ENCODE measurements at regions not wholly inside any gene's neighbourhood (a gene's known extent, or its start where the extent isn't known, plus 50 kb on each side); places are given as distances from the start of the nearest gene placed in this dataset.
A peak's percentile ranks its signal among the peaks of the same experiment; 100 is the strongest.

GRCh38 chr4:42267724-42268123, 115.3 kb upstream of the BEND4 start:
- Histone ChIP-seq H3K27ac (ENCODE audit: low read depth) (peak overlapping the region; percentile 64), H3K4me3 (no peak overlapping the region), H3K9me2 (ENCODE audit: insufficient read depth) (peaks cover 5% of the 10 kb centered on the region), H3K4me2 (no peak overlapping the region), H2AFZ (no peak overlapping the region), H3F3A (replicated peaks; ENCODE audit: low read depth) (peaks cover 12% of the 10 kb centered on the region; the same call in 1 of the 2 replicates), H4K20me1 (replicated peaks; ENCODE audit: insufficient read depth) (no peaks in the 10 kb centered on the region), H3K27me3 (ENCODE audit: insufficient read depth) (no peaks in the 10 kb centered on the region), H3K79me2 (replicated peaks; ENCODE audit: insufficient read depth) (no peaks in the 10 kb centered on the region), H3K4me1 (ENCODE audit: insufficient read depth) (peaks cover 23% of the 10 kb centered on the region), H3K36me3 (ENCODE audit: insufficient read depth) (peaks cover 11% of the 10 kb centered on the region; the same call in 1 of the 2 replicates)
- no peak for TF ChIP-seq STAT1 (IDR thresholded peaks at IDR 0.05; ENCODE audit: unreplicated experiment)
- no peak for TF ChIP-seq EZH2 (IDR thresholded peaks at IDR 0.05; ENCODE audit: low read depth, unreplicated experiment)
- TF ChIP-seq ZNF331 (CRISPR knock-in tag; IDR thresholded peaks at IDR 0.05; ENCODE audit: low read depth), result no peak
- TF ChIP-seq, protein P1, sequence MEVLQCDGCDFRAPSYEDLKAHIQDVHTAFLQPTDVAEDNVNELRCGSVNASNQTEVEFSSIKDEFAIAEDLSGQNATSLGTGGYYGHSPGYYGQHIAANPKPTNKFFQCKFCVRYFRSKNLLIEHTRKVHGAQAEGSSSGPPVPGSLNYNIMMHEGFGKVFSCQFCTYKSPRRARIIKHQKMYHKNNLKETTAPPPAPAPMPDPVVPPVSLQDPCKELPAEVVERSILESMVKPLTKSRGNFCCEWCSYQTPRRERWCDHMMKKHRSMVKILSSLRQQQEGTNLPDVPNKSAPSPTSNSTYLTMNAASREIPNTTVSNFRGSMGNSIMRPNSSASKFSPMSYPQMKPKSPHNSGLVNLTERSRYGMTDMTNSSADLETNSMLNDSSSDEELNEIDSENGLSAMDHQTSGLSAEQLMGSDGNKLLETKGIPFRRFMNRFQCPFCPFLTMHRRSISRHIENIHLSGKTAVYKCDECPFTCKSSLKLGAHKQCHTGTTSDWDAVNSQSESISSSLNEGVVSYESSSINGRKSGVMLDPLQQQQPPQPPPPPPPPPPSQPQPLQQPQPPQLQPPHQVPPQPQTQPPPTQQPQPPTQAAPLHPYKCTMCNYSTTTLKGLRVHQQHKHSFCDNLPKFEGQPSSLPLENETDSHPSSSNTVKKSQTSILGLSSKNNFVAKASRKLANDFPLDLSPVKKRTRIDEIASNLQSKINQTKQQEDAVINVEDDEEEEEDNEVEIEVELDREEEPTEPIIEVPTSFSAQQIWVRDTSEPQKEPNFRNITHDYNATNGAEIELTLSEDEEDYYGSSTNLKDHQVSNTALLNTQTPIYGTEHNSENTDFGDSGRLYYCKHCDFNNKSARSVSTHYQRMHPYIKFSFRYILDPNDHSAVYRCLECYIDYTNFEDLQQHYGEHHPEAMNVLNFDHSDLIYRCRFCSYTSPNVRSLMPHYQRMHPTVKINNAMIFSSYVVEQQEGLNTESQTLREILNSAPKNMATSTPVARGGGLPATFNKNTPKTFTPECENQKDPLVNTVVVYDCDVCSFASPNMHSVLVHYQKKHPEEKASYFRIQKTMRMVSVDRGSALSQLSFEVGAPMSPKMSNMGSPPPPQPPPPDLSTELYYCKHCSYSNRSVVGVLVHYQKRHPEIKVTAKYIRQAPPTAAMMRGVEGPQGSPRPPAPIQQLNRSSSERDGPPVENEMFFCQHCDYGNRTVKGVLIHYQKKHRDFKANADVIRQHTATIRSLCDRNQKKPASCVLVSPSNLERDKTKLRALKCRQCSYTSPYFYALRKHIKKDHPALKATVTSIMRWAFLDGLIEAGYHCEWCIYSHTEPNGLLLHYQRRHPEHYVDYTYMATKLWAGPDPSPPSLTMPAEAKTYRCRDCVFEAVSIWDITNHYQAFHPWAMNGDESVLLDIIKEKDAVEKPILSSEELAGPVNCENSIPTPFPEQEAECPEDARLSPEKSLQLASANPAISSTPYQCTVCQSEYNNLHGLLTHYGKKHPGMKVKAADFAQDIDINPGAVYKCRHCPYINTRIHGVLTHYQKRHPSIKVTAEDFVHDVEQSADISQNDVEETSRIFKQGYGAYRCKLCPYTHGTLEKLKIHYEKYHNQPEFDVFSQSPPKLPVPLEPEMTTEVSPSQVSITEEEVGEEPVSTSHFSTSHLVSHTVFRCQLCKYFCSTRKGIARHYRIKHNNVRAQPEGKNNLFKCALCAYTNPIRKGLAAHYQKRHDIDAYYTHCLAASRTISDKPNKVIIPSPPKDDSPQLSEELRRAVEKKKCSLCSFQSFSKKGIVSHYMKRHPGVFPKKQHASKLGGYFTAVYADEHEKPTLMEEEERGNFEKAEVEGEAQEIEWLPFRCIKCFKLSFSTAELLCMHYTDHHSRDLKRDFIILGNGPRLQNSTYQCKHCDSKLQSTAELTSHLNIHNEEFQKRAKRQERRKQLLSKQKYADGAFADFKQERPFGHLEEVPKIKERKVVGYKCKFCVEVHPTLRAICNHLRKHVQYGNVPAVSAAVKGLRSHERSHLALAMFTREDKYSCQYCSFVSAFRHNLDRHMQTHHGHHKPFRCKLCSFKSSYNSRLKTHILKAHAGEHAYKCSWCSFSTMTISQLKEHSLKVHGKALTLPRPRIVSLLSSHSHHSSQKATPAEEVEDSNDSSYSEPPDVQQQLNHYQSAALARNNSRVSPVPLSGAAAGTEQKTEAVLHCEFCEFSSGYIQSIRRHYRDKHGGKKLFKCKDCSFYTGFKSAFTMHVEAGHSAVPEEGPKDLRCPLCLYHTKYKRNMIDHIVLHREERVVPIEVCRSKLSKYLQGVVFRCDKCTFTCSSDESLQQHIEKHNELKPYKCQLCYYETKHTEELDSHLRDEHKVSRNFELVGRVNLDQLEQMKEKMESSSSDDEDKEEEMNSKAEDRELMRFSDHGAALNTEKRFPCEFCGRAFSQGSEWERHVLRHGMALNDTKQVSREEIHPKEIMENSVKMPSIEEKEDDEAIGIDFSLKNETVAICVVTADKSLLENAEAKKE (CRISPR knock-in tag; IDR thresholded peaks at IDR 0.05), result no peak
- TF ChIP-seq NANOG (IDR thresholded peaks at IDR 0.05; ENCODE audit: borderline replicate concordance), result no peak
- no peak for TF ChIP-seq ETS1 (IDR thresholded peaks at IDR 0.05)
- TF ChIP-seq JUNB (IDR thresholded peaks at IDR 0.05; ENCODE audit: unreplicated experiment), result no peak
- Mint-ChIP-seq H3K27ac (no peak overlapping the region), H3K9me3 (peaks cover 73% of the 10 kb centered on the region), H3K36me3 (ENCODE audit: low read depth) (peaks cover 71% of the 10 kb centered on the region), H3K27me3 (ENCODE audit: insufficient read depth, low read depth, poor library complexity) (peaks cover 6% of the 10 kb centered on the region), H3K4me3 (no peak overlapping the region), H3K4me1 (peaks cover 38% of the 10 kb centered on the region)
- DNase-seq (ENCODE audit: low spot score), result no peak
- no peak for ATAC-seq

All from GM23338 (cell line).